ENCODE measurements at regions not wholly inside any gene's neighbourhood (a gene's known extent, or its start where the extent isn't known, plus 50 kb on each side); places are given as distances from the start of the nearest gene placed in this dataset.

- no peak for TF ChIP-seq CTCF (IDR thresholded peaks at IDR 0.05)
- no peak for TF ChIP-seq POLR2A (IDR thresholded peaks at IDR 0.05)
- TF ChIP-seq POLR2AphosphoS5 (IDR thresholded peaks at IDR 0.05), result no peak
- no peak for TF ChIP-seq EP300 (IDR thresholded peaks at IDR 0.05)
Observed at GRCh38 chrX:69088171-69088938, 76.9 kb downstream of the PJA1 start.

Measured in sigmoid colon (tissue), 4 donors.